Endothelial cell of umbilical vein (primary cell): ENCODE measurements at regions not wholly inside any gene's neighbourhood (a gene's known extent, or its start where the extent isn't known, plus 50 kb on each side); places are given as distances from the start of the nearest gene placed in this dataset.

Experiments
- BruUV-seq: library from RNA; stranded (reverse); fragments of 400-500 nt; replicated peaks from 2 replicates; lab custom pipeline; 2021; lab: Mats Ljungman, UMichigan
- CTCF ChIA-PET: fragments of 300-600, 350-600 bp; sonication (Branson Sonifier 250); formaldehyde crosslinking; loops from one replicate; lab custom pipeline; 2021; ENCODE audit warnings: antibody characterized with exemption, inconsistent platforms; lab: Charles Lee
- POLR2A ChIA-PET: fragments of 300-600, 350-600 bp; sonication (Branson Sonifier 250); formaldehyde crosslinking; loops from one replicate; lab custom pipeline; 2021; ENCODE audit warnings: antibody characterized with exemption, inconsistent platforms; lab: Charles Lee
- DNase-seq: peaks from one replicate; pipeline ENCODE4 v3.0.0-alpha.2; 2011; ENCODE audit warnings: low read depth, low spot score
- FAIRE-seq: peaks from 2 replicates; lab custom pipeline; 2011; peaks lifted over from hg19 to GRCh38; lab: Jason Lieb, UNC
- H2AFZ ChIP-seq: 2 replicates; pipeline ENCODE4 v1.6.0; 2012; ENCODE audit warnings: low read depth, low read length, control low read depth, inconsistent platforms
- H3K27ac ChIP-seq: 2 replicates; pipeline ENCODE4 v1.5.1; 2011; ENCODE audit warnings: low read depth, mild to moderate bottlenecking, control low read depth, low read length, moderate library complexity; ENCODE audit not compliant: insufficient read depth
- H3K27me3 ChIP-seq, 2 experiments: 2 replicates each; pipeline versions ENCODE4 v1.6.0 to v1.6.1; 2011; ENCODE audit warnings: low read length in 2 of 2, mixed read lengths in 1 of 2; ENCODE audit not compliant: control insufficient read depth in 2 of 2, insufficient read depth in 2 of 2
- H3K36me3 ChIP-seq, 2 experiments: 2 replicates in 1 of 2; 3 replicates in 1 of 2; pipeline ENCODE4 v1.5.1; 2011; ENCODE audit warnings: low read length in 2 of 2, mild to moderate bottlenecking in 1 of 2, moderate library complexity in 1 of 2; ENCODE audit not compliant: control insufficient read depth in 2 of 2, insufficient read depth in 2 of 2; ENCODE audit errors: extremely low read depth in 1 of 2
- H3K4me1 ChIP-seq: 3 replicates; pipeline ENCODE4 v1.5.1; 2011; ENCODE audit warnings: mild to moderate bottlenecking, low read length; ENCODE audit not compliant: control insufficient read depth, insufficient read depth; ENCODE audit errors: extremely low read depth
- H3K4me2 ChIP-seq: 2 replicates; pipeline ENCODE4 v1.6.1; 2011; ENCODE audit warnings: low read length, control low read depth, mixed read lengths; ENCODE audit not compliant: insufficient read depth
- H3K4me3 ChIP-seq, 3 experiments: fragments of 200-600 bp in 1 of 3; sonication (generic), shearing (Covaris generic) in 1 of 3; replicated peaks in 1 of 3; 2 replicates each; pipeline ENCODE4 v1.5.1; 2011 to 2016; ENCODE audit warnings: control low read depth in 3 of 3, low read length in 3 of 3, mild to moderate bottlenecking in 2 of 3, inconsistent platforms in 1 of 3, low read depth in 1 of 3, moderate library complexity in 1 of 3; ENCODE audit not compliant: insufficient read depth in 1 of 3
- H3K79me2 ChIP-seq: 2 replicates; pipeline ENCODE4 v1.6.0; 2012; ENCODE audit warnings: low read length, inconsistent platforms; ENCODE audit not compliant: control insufficient read depth, insufficient read depth
- H3K9ac ChIP-seq: replicated peaks from 2 replicates; pipeline ENCODE3; 2011; ENCODE audit warnings: low read length, control low read depth; ENCODE audit not compliant: insufficient read depth; ENCODE audit errors: extremely low read depth
- H3K9me1 ChIP-seq: replicated peaks from 3 replicates; pipeline ENCODE4 v1.6.0; 2011; ENCODE audit warnings: mild to moderate bottlenecking, low read length; ENCODE audit not compliant: control insufficient read depth, insufficient read depth; ENCODE audit errors: extremely low read depth
- H3K9me3 ChIP-seq: replicated peaks from 2 replicates; pipeline ENCODE4 v1.5.1; 2012; ENCODE audit warnings: low read length, inconsistent platforms; ENCODE audit not compliant: control insufficient read depth, insufficient read depth
- H4K20me1 ChIP-seq: replicated peaks from 2 replicates; pipeline ENCODE3; 2011; ENCODE audit warnings: mild to moderate bottlenecking, low read length; ENCODE audit not compliant: control insufficient read depth, insufficient read depth; ENCODE audit errors: extremely low read depth
- CTCF ChIP-seq, 2 donors: IDR thresholded peaks; 1 replicate in 1 of 2; 2 replicates in 1 of 2; pipeline ENCODE4 v1.5.1; 2011; ENCODE audit warnings: low read length in 2 of 2, mild to moderate bottlenecking in 2 of 2, moderate library complexity in 2 of 2, control low read depth in 1 of 2, inconsistent platforms in 1 of 2, low read depth in 1 of 2; ENCODE audit not compliant: insufficient read depth in 1 of 2; ENCODE audit errors: extremely low read depth in 1 of 2
- EZH2 ChIP-seq: IDR thresholded peaks from 2 replicates; pipeline ENCODE4 v1.6.1; 2012; ENCODE audit warnings: borderline replicate concordance, low read depth, mild to moderate bottlenecking, moderate library complexity, low read length, inconsistent platforms; ENCODE audit not compliant: severe bottlenecking
- FOS ChIP-seq: IDR thresholded peaks from 2 replicates; pipeline ENCODE4 v1.6.1; 2011; ENCODE audit warnings: mild to moderate bottlenecking, low read length, moderate library complexity, borderline replicate concordance; ENCODE audit not compliant: insufficient read depth
- GATA2 ChIP-seq: IDR thresholded peaks from 2 replicates; pipeline ENCODE4 v1.7.0; 2011; ENCODE audit warnings: low read depth, mild to moderate bottlenecking, moderate library complexity, mixed read lengths, low read length; ENCODE audit not compliant: insufficient read length, insufficient read depth
- JUN ChIP-seq: IDR thresholded peaks from 2 replicates; pipeline ENCODE4 v1.6.1; 2011; ENCODE audit warnings: borderline replicate concordance, low read depth; ENCODE audit not compliant: insufficient read length, insufficient read depth
- MAX ChIP-seq: IDR thresholded peaks from 2 replicates; pipeline ENCODE4 v1.6.1; 2011; ENCODE audit not compliant: insufficient read depth, insufficient read length
- MYC ChIP-seq: IDR thresholded peaks from one replicate; pipeline ENCODE4 v1.6.1; 2011; ENCODE audit warnings: mild to moderate bottlenecking, low read depth, low read length
- POLR2A ChIP-seq: IDR thresholded peaks from 2 replicates; pipeline ENCODE4 v1.6.1; 2012; ENCODE audit warnings: low read depth, mild to moderate bottlenecking, control low read depth, low read length
- POLR2AphosphoS5 ChIP-seq: IDR thresholded peaks from 2 replicates; pipeline ENCODE4 v1.6.1; 2012; ENCODE audit warnings: low read depth, mild to moderate bottlenecking, control low read depth, low read length, moderate library complexity; ENCODE audit not compliant: insufficient read depth
- dilution Hi-C: fragments of 300-500 bp; cut with MboI; formaldehyde crosslinking; loops from one replicate; pipeline ENCODE4 v1.15.0; 2019; ENCODE audit warnings: low sequenced_read_pairs; ENCODE audit not compliant: extremely low pct_ligation_motif_present
- intact Hi-C: fragments of 100-400 bp; cut with micrococcal nuclease; formaldehyde crosslinking; loops from one replicate; pipeline ENCODE4 v1.10.0; 2022

GRCh38 chr13:106139942-106140341 lies 395.5 kb downstream of the EFNB2 start:
- Histone ChIP-seq H2AFZ (no peak overlapping the region), H4K20me1 (no peaks in the 10 kb centered on the region), H3K27me3 (no peaks in the 10 kb centered on the region), H3K4me1 (peaks cover 8% of the 10 kb centered on the region), H3K9me3 (no peaks in the 10 kb centered on the region), H3K36me3 (no peaks in the 10 kb centered on the region), H3K79me2 (no peaks in the 10 kb centered on the region), H3K9ac (no peak overlapping the region), H3K4me2 (no peak overlapping the region), H3K4me3 (no peak overlapping the region), H3K27ac (no peak overlapping the region), H3K9me1 (no peaks in the 10 kb centered on the region)
- POLR2A ChIA-PET: no interaction called here
- no TSS peak for BruUV-seq
- dilution Hi-C loops: no loop called here
- no peak for DNase-seq
- TF ChIP-seq GATA2 (no peak), EZH2 (no peak), MAX (no peak), POLR2AphosphoS5 (no peak), JUN (no peak), MYC (no peak), POLR2A (no peak), CTCF (IDR thresholded peaks at IDR 0.05; ENCODE audit: extremely low read depth in 1 of 2, insufficient read depth in 1 of 2, low read depth in 1 of 2, low read length in 2 of 2) (no peak), FOS (no peak)
- intact Hi-C loops: no loop called here
- FAIRE-seq: no peak
- CTCF ChIA-PET: no interaction called here
